GM21619 (cell line): ENCODE measurements at regions not wholly inside any gene's neighbourhood (a gene's known extent, or its start where the extent isn't known, plus 50 kb on each side); places are given as distances from the start of the nearest gene placed in this dataset.
"Not testable (repeated sequence)": the region's sequence is repeated elsewhere in the genome, so short reads cannot be mapped to it uniquely, and the experiment has no call there.

Experiments
- ATAC-seq: cut with Tn5 transposase; IDR thresholded peaks from one replicate; pipeline ENCODE4 v1.9.1; 2021; ENCODE audit not compliant: unreplicated experiment

DNA sequence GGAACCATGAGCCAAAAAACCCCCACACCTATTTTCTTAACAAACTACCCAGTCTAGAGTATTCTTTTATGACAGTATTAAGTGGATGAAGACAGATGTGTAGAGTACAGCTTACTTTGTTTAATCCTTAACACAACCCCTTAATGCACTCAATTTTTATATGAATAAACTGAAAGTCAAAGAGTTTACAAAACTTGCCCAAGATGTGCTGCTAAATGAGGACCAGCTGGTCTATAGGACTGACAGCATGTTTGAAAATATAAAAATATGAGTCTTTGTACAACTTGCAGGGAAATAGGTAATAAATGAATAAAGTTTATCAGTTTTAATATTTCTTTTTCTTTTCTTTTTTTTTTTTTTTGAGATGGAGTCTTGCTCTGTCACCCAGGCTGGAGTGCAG is 102.3 kb downstream of the ZFY start:
- ATAC-seq = no peak

DNA sequence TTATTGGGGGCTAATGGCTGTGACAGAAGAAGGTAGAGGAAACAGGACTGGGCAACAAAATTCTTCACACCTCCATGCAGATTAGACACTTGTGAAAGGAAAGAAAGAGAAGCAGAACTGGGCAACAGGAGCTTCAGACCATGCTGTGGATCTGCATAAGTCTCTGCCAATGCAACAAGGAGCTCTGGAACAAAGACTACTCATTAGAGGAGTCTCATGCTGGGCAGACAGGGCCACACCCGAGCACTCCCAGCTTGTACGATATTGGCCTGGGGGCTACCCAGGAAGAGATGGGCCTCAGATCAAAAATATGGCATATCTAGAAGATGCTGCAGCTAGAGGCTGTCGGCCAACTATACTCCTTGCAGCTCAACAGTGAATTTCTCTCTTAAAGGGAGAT is 105.2 kb downstream of the ZFY start:
- no peak for ATAC-seq

DNA sequence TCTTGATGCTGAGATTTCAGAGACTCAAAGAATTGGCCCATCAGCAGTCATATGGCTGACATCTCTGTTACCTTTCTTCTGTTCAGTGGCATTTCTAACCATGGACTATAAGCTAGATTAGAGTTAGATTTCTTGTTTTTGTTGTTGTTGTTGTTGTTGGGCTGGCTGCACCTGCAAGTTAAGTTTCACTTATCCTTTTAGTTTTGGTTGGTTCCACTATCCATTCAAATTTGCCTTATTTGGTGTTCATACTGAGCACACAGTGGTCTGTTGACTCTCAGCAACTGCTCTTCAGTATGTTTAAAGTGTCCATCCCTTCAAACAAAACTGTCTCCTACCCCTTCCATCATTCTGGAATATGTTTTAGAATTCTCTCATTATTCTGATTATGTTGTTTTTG is 106.8 kb downstream of the ZFY start:
- ATAC-seq = no peak

DNA sequence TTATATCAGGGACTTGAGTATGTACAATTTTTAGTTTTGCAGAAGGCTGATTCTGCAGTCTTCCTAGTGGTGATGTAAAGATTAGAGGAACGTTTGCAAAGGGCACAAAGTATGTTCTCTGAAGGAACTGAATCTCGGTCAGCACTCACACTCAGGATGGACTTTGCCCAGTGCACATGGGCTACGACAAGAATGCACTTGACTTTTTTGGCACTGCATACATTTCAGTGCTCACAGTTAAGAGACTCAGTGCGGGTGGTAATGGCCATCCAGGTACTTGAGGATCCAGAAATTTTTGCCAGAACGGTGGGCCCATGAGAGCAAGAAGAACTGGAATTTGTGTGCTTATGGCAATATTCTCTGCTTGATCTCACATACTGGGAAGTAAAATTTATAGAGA is 107.7 kb downstream of the ZFY start:
- no peak for ATAC-seq

DNA sequence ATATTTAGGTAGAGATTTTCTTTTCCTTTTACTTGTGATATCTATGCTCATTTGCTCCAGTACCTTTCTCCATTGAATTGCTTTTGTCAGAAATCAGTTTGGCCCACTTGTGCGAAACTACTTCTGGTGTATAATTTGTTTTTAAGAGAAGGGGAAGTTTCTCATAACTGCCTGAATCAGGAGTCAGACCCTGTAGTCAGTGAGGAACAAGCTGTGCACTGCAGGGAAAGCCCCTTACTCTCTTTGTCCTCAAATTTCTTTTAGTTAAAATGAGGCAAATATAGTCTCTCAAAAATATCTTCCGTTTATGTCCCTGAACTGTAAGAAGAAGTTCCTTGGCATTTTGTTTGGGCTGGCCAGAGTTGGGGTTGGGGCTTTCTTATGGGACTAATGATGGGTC is 109.9 kb downstream of the ZFY start:
- no peak for ATAC-seq

DNA sequence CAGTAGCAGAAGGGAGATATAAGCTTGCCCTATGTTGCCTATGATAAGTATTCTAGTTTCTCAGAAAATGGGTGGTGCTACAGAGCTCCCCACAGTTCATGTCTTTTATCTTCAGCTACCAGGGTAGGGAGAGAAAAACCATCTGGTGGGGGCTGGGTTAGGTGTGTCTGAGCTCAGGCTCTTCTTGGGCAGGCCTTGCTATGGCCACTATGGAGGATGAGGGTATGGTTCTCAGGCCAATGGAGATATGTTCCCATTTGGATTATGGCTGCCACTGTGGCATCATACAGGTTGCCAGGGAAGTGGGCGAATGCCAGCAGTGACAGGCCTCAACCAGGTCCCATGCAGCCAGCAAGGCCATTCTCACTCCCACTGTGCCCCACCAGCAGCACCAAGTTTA is 120.3 kb downstream of the ZFY start:
- not testable (repeated sequence) for ATAC-seq

DNA sequence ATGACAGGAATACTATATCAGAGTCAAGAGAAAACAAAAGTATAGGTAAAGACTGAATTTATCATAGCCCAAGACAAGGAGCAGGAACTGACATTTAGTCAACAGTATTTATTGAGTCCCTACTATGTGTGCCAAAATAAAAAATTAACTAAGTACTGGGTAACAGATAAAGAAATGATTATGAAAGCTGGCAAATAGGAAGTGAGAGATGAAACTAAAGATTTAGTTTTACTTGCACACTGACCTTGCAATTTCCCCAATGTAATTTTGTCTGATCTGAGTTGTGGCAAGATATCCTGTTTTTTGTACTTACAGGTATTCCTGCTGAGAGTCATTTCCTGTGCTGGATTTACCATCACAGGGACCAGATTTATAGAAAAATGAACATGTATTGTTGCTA is 123.2 kb downstream of the ZFY start:
- not testable (repeated sequence) for ATAC-seq

DNA sequence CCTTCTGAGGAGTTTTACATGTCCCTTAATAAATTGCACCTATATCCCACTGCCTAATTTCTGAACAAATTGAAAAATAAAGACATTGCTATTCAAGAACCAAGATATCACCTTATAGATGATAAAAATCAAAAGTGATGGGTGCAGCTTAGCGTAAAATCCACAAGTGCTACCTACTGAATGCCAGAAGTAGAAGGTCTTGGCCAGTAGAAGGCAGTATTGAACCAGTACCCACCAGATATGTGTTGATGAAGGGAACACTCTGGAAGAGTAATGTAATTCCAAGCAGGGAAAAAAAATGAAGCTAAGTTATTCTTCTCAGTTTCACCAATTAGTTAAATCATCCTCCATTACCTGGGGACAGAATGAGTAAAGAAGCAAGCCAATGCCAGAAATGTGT is 125.5 kb downstream of the ZFY start:
- not testable (repeated sequence) for ATAC-seq

DNA sequence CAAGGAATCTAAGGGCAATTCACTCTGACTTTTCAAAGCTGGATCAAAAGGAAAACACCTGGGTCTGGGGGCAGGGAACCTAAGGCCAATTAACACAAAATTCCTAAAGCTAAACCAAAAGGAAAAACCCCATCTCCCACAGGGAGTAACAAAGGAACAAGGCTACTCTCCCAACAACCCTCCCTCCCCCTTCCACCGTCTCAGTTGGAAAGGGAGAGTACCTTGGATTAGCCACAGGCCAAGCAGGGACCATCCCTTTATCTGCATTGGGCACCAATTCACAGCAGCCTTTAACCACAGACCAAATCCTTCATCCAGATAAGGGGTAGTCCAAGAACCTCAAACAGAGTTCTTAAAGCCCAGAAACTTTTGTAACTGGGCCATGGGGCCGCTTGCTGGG is 153.0 kb downstream of the ZFY start:
- ATAC-seq = not testable (repeated sequence)

DNA sequence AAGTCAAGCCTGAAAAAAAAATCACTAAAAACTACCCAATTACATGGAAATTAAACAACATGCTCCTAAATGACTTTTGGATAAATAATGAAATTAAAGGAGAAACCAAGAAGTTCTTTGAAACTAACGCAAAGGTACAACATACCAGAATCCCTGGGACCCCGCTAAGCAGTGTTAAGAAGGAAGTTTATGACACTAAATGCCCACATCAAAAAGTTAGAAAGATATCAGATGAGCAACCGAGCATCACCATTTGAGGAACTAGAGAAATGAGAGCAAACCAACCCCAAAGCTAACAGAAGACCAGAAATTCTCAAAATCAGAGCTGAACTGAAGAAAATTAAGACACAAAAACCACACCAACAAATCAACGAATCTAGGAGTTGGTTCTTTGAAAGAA is 173.5 kb downstream of the ZFY start:
- ATAC-seq = not testable (repeated sequence)

DNA sequence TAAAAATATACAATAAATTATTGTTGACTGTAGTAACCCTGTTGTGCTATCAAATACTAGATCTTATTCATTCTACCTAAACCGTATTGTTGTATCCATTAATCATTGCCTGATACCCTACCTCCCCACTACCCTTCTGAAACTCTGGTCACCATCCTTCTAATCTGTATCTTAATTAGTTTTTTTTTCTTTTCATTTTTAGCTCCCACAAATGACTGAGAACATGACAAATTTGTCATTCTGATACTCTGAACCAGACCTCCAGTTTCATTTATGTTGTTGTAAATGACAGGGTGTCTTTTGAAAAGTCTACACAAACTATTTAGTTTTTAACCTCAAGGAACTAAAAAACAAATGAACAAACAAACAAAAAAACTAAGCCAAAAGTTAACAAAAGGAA is 185.1 kb downstream of the ZFY start:
- ATAC-seq = peak; percentile 81

DNA sequence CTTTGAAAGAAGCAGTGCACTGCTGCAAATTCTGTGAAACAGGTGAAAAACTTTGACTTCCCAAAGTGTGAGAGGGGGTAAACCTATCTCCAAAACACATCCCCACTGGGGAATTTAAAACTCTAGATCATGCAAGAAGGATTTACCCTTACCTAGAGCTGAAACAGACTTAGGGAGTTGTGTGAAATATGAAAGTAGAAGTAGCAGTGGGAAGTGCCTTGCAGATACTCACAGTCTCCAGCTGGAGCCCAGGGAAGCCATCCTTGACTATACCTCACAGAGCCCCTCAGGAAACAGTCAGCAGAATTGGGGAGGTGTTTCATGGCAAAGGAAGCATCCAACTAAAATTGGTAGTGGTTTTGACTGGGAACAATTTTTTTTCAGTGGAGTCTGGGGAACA is 185.5 kb downstream of the ZFY start:
- ATAC-seq = peak; percentile 55

DNA sequence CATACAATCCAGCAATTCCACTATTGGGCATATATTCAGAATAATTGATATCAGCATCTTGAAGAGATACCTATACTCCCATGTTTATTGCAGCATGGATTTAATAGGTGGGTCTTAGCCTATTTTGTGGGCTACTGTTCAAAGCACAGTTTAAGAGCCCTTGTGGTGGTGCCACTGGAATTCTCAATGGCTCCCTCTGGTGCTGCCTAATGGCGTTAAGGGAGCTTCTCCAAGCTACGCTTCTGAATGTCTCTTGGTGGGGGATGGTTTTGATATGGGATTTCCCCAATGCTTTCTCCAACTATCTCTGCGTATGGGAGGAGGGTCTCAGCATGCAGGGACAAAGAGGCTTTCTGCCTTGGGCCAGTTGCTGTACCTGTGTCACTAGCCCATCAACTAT is 188.3 kb downstream of the ZFY start:
- ATAC-seq = not testable (repeated sequence)

DNA sequence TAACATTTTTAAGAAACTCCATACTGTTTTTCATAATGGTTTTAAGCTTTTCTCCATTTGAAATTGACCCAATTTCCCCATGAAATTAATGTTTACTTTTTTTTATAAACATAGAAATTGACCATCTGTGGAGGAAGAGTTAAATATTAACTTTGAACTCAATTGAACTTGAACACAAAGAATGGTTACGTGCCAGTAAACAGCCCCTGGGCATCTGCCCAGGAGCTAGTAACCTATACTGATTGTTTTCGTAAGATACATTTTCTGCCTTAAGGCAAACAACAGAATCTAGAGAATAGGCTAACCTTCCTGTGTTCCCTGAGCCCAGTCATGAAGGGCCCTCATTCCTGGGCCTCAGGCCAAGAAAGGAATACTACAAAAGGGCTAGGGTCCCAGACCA is 235.9 kb downstream of the ZFY start:
- not testable (repeated sequence) for ATAC-seq

DNA sequence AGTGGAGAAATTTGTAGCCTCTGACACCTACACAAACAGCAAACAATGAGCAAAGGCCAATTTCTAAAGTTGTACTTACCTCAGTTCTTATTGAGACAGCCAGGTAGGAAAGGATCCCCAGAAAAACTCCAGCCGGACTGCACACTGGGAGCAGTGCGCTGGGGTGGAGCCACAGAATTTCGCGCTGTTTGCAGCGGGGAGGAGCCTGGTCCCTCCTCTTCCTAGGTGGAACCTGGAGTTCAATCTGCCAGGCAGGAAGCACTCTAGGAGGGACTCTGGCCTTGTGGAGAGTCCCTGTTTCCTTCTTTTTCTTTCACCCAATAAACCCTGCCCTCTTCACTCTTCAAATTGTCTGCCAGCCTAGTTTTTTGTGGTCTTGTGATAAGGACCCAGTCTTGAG is 259.9 kb downstream of the ZFY start:
- not testable (repeated sequence) for ATAC-seq

DNA sequence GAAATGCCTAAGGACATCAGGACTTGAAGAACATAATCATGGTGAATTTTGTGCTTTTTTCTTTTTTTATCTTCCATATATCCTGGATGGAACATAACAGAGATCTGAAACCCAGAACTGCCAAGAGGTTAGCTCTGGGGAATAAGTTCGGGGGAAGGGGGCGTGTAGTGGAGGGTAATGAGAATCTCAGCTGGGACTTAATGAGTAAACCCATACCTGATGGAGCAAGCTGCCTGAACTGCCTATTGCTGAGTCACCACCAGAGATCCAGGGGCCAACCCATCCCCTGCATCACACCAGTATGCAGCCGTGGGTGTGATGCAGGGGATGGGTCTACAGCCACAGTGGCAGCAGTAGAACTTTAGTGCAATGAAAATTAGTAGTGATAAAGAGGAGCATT is 267.1 kb downstream of the ZFY start:
- not testable (repeated sequence) for ATAC-seq

DNA sequence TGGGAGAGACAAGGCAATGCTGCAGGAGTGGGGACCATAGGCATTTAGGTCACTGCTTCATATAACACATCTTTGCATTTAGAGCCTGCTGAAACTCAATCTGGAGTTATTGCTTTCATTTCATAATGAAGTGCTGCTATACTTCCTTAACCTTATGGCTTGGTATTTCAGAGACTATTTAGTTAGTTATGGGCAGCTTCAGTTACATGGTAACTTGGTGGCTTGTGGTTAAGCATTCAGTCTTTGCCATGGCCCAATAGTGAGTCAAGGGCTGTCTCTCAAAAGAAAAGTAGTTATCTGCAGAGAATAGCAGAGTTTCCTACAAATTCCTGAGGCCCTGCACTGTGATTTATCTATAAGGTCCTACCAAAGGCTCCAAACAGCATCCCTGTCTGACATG is 271.6 kb downstream of the ZFY start:
- ATAC-seq = not testable (repeated sequence)

DNA sequence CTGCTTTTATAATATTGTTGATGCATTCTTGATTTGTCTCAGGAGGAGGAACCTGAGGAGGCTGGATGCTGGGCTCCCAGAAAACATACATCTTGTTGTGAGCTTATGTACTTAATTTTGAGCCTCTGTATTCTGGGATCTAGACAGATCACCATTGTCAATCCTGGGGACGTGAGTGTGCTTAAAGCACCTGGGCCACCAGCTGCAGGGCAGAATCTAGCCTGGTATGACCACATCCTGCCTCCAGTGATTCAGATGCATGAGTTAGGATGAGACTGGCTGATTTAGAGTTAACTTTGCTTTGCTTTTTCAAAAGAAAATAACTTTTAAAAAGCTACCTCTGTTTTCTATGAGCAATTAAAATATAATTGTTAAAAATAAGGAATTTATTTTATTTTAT is 278.0 kb downstream of the ZFY start:
- not testable (repeated sequence) for ATAC-seq

DNA sequence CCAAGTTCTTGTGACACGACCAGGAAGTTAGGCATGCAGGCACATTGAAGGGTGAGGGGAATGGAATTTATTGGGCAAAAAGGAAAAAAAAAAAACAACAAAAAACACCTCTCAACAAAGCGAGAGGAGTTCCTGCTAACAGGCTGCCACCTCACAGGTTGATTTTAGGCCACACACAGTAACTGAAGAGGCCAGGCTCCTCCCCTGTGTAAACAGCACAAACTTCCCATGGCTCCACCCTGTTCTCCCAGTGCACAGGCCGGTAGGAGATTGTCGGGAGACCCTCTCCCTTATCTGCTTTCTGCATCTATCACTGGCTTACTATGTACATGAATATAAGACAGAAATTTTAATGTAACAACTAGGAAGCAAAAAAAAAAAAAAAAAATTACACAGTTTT is 283.0 kb downstream of the ZFY start:
- not testable (repeated sequence) for ATAC-seq

DNA sequence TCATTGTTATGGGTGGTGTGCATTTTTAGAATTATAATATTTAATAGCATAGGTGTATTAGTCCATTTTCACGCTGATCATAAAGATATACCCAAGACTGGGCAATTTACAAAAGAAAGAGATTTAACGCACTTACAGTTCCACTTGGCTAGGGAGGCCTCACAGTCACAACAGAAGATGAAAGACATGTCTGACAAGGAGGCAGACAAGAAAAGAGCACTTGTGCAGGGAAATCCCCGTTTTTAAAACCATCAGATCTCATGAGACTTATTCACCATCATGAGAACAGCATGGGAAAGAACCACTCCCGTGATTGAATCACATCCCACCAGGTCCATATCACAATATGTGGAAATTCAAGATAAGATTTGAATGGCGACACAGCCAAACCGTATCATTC is 283.4 kb downstream of the ZFY start:
- ATAC-seq = not testable (repeated sequence)

DNA sequence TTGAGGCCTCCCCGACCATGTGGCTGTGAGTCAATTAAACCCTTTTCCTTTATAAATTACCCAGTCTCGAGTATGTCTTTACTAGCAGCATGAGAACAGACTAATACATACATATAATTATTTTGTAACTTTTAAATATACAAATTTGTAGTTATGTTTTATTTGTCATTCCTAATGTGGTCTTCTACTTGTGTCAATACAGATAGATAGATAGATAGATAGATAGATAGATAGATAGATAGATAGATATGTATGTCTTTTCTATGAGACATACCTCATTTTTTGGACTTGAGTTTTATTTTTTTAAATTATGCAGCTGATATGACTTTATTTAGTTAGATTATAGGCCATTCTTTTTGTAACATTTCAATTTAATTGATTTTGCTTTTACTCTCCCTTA is 316.0 kb upstream of the TGIF2LY start:
- ATAC-seq = not testable (repeated sequence)

DNA sequence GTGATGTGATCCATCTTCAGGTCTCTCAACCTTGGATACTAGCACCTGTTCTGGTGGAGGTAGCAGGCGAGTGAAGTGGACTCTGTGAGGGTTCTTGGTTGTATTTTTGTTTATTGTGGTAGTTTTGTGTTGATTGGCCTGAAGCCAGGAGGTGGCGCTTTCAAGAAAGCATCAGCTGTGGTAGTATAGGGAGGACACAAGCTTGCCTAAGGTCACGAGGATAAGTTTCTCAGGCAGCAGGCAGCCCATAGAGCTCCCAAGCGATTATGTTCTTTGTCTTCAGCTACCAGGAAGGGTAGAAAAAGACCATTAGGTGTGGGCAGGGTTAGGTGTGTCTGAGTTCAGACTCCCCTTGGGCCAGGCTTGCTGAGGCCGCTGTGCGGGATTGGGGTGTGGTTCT is 290.8 kb upstream of the TGIF2LY start:
- ATAC-seq = not testable (repeated sequence)

DNA sequence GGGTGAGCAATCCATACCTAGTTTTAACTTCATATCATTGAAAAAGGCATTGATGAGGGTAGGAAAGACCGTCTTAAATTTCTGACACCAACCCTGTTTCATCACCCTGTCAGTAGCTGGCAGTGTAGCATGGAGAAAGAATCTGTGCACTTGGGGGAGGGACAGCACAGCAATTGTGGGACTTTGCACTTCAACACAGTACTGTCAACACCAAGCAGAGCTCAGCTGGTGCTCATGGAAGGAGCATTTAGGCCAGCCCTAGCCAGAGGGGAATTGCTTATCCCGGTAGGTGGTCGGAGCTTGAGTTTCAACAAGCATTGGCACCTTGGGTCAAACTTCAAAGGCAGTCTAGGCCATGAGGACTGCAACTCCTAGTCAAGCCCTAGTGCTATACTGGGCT is 281.6 kb upstream of the TGIF2LY start:
- not testable (repeated sequence) for ATAC-seq

DNA sequence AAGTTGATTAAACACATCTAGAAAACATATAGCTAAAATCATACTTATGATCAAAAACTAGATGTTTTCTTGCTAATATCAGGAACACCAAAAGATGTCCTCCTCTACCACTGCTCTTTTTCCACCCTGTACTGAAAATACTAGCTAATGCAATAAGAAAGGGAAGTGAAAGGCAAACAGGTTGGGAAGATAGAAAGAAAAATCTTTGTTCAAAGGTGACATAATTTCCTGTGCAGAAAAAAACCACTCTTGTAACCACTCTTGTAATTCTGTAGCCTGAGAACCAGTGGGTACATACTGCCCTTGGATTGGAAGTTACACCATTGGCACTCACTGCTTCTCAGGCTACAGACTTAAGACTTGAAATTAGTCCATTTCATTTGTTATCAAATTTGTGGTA is 258.9 kb upstream of the TGIF2LY start:
- not testable (repeated sequence) for ATAC-seq
